Fibroblast of villous mesenchyme (primary cell): ENCODE measurements at regions not wholly inside any gene's neighbourhood (a gene's known extent, or its start where the extent isn't known, plus 50 kb on each side); places are given as distances from the start of the nearest gene placed in this dataset.

Experiments used
- DNase-seq: peaks from one replicate; pipeline ENCODE4 v3.0.0-alpha.2; 2010; ENCODE audit warnings: low read depth
- H3K4me3 ChIP-seq: 2 replicates; pipeline ENCODE4 v1.5.1; 2011; ENCODE audit warnings: low read depth, mild to moderate bottlenecking, low read length
- TF ChIP-seq, protein P1 (sequence below): IDR thresholded peaks from 2 replicates; pipeline ENCODE4 v1.5.1; 2012; ENCODE audit warnings: low read depth, mild to moderate bottlenecking, low read length; ENCODE audit not compliant: insufficient read depth

DNA sequence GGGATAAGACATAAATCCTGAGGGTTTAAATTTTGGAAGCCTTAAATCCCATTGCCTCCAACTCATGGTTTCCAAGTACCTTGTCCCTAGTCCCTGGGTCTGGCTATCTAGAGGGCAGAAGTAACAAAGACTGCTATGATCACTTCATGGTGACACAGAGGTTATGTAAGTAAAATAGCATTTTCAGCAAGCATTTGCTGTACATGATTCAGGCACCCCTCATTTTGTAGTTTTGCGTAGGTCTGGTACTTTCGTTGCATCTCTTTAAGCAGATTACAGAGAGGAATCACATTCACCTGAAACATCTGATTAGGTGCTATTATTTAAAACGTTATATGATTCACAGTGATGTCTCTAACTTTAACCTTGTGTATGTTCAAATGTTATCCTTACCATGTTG is 480.1 kb downstream of the XIRP2 start:
- TF ChIP-seq, protein P1, sequence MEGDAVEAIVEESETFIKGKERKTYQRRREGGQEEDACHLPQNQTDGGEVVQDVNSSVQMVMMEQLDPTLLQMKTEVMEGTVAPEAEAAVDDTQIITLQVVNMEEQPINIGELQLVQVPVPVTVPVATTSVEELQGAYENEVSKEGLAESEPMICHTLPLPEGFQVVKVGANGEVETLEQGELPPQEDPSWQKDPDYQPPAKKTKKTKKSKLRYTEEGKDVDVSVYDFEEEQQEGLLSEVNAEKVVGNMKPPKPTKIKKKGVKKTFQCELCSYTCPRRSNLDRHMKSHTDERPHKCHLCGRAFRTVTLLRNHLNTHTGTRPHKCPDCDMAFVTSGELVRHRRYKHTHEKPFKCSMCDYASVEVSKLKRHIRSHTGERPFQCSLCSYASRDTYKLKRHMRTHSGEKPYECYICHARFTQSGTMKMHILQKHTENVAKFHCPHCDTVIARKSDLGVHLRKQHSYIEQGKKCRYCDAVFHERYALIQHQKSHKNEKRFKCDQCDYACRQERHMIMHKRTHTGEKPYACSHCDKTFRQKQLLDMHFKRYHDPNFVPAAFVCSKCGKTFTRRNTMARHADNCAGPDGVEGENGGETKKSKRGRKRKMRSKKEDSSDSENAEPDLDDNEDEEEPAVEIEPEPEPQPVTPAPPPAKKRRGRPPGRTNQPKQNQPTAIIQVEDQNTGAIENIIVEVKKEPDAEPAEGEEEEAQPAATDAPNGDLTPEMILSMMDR: no peak
- H3K4me3 ChIP-seq: no peak overlapping the region
- no peak for DNase-seq

DNA sequence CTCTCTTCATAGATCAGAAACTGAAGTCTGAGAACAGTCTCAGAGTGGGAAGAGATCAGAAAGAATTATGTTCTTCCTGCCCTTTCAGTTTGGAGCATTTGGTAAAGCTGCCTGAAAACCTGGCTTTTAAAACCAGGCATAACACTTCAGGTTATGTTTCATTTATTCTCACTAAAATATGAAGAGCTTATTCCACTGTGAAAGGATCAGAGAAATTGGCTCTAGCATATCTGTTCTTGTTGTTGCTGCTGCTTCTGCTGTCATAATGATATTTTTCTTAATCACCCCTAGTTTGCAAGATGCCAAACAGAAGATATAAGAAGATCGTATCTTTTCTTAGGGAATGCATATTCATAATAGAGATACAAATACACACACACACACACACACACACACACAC is 476.9 kb downstream of the XIRP2 start:
- H3K4me3 ChIP-seq: no peak overlapping the region
- TF ChIP-seq, protein P1: no peak
- no peak for DNase-seq

DNA sequence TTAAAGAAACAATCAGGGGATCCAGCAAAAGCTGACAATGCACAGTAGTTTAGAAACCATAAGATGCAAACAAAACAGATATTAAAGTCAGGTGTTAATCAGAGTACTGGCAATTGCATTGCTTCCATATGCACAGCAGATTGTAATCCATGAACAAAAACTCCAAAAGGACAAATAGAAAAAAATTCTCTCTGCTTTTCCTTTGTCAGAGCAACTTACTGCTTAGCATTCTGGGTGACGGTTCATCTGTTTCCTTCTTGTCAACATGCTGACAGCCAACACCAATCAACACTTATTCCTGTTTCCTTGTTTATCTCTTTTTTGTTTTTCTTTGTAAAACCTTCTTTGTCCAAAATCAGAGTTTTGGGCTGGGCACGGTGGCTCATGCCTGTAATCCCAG is 473.1 kb downstream of the XIRP2 start:
- TF ChIP-seq, protein P1: no peak
- no peak for DNase-seq
- no peak overlapping the region for H3K4me3 ChIP-seq

DNA sequence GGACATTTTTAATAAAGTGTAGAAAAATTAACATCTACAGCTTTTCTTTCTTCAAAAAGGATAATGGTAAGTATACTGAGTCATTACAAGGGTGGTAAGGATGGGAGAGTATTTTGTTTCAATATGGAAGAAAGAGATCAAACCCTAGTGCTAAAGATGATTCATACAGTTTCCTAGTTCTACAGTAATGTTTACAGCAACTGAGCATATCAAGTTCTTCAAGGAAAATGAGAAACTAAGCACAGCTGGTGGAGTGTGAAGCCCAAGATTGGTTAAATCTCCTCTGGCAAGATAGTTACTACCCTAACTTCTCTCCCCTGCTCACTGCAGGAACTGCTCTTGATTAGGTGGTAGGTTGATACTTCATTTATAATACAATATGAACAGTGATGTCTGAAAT is 467.5 kb downstream of the XIRP2 start:
- TF ChIP-seq, protein P1: no peak
- no peak overlapping the region for H3K4me3 ChIP-seq
- no peak for DNase-seq

DNA sequence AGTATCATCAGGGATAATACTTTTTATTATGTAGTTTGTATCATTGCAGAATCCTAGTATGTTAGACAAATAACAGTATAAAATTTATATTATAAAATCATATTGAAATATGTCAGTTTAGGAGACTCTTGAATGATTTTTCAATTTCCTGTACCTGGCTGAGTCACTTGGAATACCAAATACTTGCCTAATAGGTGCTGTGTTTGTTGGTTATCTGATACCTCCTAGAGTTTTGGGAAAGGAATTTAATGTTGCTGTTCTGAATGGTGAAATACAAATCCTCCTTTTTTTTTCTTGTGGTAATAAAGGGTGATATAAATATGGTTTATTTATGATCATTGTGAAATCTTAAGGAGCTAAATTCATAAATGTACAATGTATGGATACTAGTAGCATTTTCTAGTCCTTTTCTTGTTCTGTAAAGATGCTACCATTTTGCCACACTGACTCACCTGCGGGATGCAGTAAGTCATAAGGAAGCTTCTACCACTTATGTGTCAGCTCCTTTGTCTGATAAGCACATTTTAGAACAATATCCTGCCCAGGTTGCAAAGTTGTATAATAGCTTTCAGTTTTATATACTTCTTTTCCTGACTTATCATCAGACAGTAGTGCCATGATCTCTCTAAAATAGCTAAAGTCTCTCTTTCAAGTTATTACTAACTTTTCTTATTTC is 465.5 kb downstream of the XIRP2 start:
- TF ChIP-seq, protein P1: no peak
- DNase-seq: no peak
- H3K4me3 ChIP-seq: no peak overlapping the region

DNA sequence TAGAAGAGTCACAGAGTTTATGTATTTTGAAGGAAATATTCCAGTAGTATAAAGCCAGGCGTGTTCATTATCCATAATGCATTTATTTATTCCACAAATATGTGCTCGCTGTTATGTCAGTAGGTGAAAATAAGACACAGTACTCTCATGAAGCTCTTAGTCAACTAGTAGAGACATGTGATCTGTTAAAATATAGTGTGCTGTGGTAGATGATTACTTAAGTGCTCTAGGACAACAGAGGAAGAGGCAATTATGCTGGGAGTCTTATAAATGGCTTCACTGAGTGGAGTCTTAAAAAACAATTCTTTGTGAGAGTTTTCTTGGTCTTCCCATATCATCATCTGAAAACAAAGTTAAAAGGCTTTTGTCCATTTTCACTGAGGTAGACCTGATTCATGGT is 457.3 kb downstream of the XIRP2 start:
- DNase-seq: no peak
- TF ChIP-seq, protein P1: no peak
- no peak overlapping the region for H3K4me3 ChIP-seq

DNA sequence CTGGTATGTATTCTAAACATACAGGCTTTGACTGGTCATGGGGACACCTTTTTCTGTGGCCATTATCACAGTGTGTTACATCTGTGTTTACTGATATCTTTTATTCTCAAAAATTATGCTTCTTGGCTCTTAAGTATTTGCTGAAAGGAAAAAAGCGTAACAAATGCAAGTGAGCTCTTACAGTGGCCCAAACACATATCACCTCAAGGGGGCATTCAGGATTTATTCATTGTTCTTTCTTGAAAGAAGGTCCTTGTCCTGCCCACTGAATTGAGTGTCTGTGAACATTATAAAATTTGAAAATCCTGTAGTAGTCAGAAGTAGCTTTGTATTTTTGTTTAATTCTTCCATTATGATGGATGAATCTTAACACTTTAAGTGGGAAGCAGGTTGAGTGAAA is 454.5 kb downstream of the XIRP2 start:
- no peak overlapping the region for H3K4me3 ChIP-seq
- DNase-seq: no peak
- TF ChIP-seq, protein P1: peak; percentile 9
